ENCODE measurements at regions not wholly inside any gene's neighbourhood (a gene's known extent, or its start where the extent isn't known, plus 50 kb on each side); places are given as distances from the start of the nearest gene placed in this dataset.

- no peak for DNase-seq (ENCODE audit: low read depth in 2 of 2)
These were observed 118.8 kb upstream of the VIPR2 start for GRCh38 chr7:159263430-159263829.

GRCh38 chr7:159253657-159254056 is 109.0 kb upstream of the VIPR2 start:
- DNase-seq (ENCODE audit: low read depth in 2 of 2), result peak in 1 of 2 donors; percentile 1

DNA sequence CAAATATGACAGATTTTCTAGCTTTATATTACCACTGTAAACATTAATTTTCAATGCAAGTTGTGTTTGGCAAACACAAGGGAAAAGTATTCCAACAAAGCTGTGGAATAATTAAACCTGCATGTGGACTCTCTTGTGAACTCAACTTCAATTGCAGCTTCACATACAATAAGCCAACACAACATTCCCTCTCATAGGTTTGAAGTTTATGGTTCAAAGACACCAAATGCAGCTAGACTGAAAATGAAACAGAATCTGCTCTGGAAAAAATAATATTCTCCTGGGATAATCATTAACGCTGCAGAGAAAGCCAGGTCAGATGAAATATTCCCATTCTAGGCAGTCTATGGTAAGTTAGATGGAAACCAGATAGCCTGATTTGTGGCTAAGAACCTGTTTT is 105.8 kb upstream of the VIPR2 start:
- no peak for DNase-seq (ENCODE audit: low read depth in 2 of 2)

DNA sequence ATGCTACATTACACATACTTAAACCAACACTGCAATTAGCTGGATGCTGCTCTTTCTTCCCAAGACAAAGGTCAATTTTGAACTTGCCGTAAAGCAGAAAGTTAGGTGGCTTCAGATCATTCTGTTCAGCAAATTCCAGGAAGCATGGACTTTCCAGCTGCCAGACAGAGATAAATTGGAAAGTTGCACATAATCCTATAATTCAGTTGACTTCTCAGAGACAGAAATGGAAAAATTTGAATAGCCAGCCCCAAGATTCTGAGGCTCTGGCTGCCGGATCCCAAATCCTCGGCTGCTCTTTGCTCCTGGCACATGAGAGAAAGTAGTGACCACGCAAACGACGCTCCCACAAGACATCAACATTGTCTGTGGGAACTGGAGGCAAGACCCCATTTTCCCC is 105.0 kb upstream of the VIPR2 start:
- no peak for DNase-seq (ENCODE audit: low read depth in 2 of 2)

GRCh38 chr7:159247910-159248309 is 103.2 kb upstream of the VIPR2 start:
- no peak for DNase-seq (ENCODE audit: low read depth in 2 of 2)

DNA sequence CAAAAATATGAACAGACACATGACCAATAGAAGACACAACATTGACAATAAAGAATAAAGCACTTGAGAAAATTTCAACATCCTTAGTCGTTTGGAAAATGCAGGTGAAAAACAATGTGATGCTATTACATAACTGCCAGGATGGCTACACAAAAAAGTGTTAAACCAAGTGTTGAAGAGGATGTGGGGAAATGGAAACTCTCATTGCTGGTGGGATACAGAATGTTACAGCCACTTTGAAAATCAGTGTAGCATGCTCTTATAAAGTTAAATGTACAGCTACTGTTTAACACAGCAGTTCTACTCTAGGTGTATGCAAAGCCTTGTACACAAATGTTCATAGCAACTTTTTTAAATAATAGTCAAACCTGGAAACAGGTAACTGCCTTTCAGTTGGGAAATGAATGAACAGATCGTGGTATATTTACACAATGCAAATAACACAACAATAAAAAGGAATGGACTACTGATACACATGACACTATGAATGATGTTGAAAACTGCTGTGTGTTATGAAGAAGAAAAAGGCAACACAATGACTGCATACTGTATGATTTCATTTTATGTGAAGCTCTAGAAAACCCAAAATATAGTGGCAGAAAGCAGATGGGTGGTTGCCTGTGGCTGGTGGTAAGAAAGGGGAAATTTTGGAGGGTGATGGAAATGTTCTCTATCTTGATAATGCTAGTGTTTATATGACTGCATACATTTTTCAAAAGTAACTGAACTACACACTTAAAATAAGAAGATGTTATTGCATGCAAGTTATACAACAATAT is 102.2 kb upstream of the VIPR2 start:
- no peak for DNase-seq (ENCODE audit: low read depth in 2 of 2)

DNA sequence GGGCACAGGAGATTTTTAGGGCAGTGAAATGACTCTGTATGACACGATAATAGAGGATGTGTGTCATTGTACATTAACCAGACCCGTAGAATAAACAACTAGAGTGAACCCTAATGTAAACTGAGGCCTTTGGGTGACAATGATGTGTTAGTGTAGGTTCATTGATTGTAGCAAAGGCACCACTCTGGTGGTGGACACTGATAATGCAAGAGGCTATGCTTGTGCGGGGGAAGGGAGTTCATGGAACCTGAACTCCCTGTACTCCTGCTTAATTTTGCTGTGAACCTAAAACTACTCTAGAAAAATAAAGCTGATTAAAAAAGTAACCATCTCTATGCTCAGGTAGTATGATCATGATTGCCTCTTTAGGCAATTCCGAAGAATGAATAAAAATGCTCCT is 96.3 kb upstream of the VIPR2 start:
- DNase-seq (ENCODE audit: low read depth in 2 of 2), result no peak

GRCh38 chr7:159239028-159239427 is 94.4 kb upstream of the VIPR2 start:
- DNase-seq (ENCODE audit: low read depth in 2 of 2), result no peak

DNA sequence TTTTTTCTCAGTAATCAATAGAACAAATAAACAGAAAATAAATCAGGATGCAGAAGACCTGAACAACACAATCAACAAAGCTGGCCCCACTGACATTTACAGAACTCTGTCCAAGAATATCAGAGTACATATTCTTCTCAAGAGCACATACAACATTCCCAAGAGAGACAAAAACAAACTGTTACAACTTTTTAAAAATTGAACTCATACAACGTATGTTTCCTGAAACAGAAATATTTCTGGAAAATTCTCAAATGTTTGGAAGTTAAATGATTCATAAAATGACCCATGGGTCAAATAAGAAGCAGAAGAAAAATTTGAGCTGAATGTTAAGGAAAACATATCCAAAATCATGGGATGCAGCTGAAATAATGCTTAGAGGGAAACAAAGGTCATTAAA is 93.9 kb upstream of the VIPR2 start:
- DNase-seq (ENCODE audit: low read depth in 2 of 2), result no peak

GRCh38 chr7:159237022-159237653 is 92.5 kb upstream of the VIPR2 start:
- no peak for DNase-seq (ENCODE audit: low read depth in 2 of 2)

GRCh38 chr7:159231017-159231416 is 86.3 kb upstream of the VIPR2 start:
- no peak for DNase-seq (ENCODE audit: low read depth in 2 of 2)

- no peak for DNase-seq (ENCODE audit: low read depth in 2 of 2)
These were observed 85.2 kb upstream of the VIPR2 start for GRCh38 chr7:159229683-159230475.

DNA sequence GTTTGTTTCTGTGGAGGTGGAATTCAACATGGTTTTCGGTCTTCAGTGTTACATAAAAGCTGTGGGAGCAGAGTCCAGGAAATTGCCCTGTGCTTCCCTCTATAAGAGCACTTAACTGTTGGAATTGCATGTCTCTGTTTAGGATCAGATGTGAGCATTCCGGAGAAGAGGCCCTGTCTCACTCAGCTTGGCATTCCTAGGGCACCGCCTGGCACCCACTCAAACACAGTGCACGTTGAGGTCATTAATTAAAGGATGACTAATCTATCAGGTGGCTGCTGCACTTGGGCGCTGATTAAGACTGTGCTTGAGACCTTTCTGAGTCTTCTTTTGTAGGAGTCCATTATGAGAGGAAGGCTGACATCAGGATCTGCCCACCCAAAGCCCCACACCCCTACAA is 82.8 kb upstream of the VIPR2 start:
- no peak for DNase-seq (ENCODE audit: low read depth in 2 of 2)

- no peak for DNase-seq (ENCODE audit: low read depth in 2 of 2)
These were observed 81.5 kb upstream of the VIPR2 start for GRCh38 chr7:159226011-159226702.

DNA sequence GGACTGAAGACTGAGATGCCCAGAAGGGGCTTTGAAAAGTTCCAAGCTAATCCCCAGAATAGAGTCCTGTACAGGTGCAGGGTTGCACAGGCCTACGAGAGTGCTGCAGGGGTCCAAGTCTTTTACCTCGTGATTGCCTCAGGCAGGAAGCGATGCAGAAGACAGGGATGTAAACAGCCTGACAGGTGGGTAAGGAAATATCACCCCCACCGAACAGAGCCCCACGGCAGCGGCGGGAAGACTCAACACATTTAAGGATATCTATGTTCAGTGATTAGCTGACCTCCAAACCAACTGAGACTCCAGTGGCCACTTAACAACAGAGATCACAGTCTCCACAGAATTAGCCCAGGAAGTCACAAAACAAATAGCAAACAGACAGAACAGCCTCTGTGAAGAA is 73.9 kb upstream of the VIPR2 start:
- DNase-seq (ENCODE audit: low read depth in 2 of 2), result no peak

DNA sequence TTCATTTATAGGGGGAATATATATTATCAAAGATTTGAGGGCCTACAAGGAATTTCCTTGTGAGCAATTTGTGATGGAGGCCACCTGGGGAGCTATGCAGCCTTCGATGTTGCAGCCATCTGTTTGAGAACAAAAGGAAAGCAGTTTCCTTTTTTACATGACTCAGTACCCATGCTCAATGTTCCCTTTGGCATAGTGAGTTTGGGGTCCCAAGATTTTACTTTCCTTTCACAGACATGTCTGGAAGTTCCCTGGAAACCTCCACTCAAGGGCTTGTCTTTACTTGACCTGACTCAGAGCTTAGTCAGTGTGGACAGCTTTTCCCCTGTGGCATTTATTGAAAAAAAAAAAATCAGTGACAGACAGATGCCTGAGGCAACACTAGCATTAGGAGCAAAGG is 73.5 kb upstream of the VIPR2 start:
- no peak for DNase-seq (ENCODE audit: low read depth in 2 of 2)

DNA sequence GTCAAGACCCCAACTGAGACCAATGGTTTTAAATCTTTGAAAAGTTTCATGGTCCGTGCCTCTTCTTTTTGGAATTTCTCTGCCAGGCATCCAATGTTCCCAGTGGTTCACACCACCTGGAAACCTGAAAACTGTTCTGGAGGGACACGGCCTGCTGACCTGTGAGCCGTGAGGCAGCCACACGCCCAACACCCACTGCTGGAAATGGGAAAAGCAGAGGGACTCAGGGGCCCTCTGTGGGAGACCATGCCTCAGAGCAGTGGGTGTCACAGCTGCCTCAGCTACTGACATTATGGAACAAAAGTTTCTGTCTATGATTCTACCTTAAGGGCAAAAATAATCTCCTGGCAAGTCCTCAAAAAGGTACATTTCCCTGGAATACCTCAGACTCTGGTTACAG is 70.4 kb upstream of the VIPR2 start:
- no peak for DNase-seq (ENCODE audit: low read depth in 2 of 2)

- no peak for DNase-seq (ENCODE audit: low read depth in 2 of 2)
These were observed 68.6 kb upstream of the VIPR2 start for GRCh38 chr7:159213253-159213652.

DNA sequence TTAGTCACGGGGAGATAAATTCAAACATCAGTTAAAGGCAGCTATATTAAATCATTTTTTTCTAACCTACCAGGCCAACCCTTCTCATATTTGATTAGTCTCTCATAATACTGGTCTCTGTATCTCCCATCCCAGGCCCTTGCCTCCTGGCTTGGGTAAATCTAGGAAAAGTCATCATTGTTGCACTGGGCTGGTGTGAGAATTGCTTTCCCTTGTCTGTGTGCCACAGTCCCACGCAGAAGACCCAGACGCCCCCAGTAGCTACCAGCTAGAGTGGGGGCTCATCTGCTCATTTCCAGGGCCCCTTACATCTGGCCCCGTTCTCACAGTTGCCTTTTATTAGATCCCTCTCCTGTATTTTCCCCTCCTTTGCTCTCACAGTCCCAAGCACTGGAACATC is 67.6 kb upstream of the VIPR2 start:
- no peak for DNase-seq (ENCODE audit: low read depth in 2 of 2)

GRCh38 chr7:159211540-159212182 is 67.0 kb upstream of the VIPR2 start:
- no peak for DNase-seq (ENCODE audit: low read depth in 2 of 2)

GRCh38 chr7:159210581-159211235 is 66.0 kb upstream of the VIPR2 start:
- DNase-seq (ENCODE audit: low read depth in 2 of 2), result no peak
